AG20443 (cell line): ENCODE measurements at regions not wholly inside any gene's neighbourhood (a gene's known extent, or its start where the extent isn't known, plus 50 kb on each side); places are given as distances from the start of the nearest gene placed in this dataset.

Experiments used
- DNase-seq: peaks from one replicate; pipeline ENCODE4 v3.0.0; 2012; ENCODE audit warnings: low spot score, mixed read lengths

DNA sequence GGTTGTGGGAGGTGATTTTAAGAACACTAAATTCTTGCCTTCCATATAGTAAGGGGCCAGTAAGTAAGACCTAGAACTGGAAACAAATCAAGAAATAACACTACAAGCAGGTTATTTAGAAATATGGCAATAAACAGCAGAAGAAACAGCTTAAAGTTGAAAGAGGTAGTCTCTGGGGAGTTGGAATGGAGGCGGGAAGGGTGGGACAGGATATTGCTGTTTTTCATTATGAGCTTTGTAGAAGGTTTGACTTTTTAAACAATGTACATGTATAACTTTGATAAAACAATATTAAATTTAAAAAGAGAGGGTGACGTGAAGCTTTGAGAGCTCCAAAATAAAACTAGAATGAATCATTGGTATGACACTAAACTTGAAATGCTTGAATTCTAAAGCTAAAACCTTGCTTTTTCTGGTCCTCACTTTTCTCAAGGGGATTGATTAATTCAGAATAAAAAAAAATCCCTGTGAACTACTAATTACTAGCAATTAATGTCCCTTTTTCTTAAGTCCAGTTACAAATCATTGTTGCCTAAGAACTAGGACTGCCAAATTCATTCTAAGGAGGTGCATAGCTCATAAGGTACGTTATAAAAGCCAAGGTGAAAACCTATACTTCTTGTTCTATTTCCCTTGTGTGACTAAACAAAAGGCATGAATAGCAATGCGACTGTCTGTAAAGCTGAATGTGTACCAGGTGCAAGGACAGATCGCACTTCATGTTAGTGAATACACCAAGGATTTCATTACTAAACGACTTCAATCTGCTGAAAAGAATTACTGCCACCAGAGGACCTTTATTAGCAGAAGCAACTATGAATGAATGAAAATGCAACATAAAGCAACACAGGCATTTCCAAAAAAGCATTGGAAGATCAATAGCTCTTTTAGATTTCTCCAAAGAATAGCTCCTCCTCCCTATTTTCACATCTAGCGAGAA lies 177.5 kb downstream of the RBM43 start:
- DNase-seq, result no peak

- no peak for DNase-seq
Observed at GRCh38 chr2:151078889-151079288, 182.8 kb downstream of the RBM43 start.

GRCh38 chr2:151071906-151072305 lies 189.8 kb downstream of the RBM43 start:
- DNase-seq, result no peak

- peak; percentile 50 for DNase-seq
Observed at GRCh38 chr2:151071382-151071781, 190.3 kb downstream of the RBM43 start.

DNA sequence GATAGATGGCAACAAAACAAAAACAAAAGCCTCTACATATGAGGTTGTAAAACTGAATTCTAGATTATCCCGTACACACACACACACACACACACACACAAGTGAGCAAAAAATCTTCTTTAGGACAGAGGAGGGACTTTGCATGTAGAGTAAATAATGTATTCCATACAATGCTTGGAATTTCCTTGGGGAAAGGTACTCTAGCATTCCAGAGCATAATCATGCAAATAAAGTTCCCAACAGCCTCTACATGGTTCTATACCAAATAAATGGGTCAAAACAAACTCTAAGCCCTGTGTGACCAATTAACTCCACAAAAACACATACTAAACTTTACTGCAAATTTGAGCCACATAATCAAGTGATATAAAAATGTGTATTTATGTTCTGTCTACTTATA lies 191.4 kb downstream of the RBM43 start:
- no peak for DNase-seq

DNA sequence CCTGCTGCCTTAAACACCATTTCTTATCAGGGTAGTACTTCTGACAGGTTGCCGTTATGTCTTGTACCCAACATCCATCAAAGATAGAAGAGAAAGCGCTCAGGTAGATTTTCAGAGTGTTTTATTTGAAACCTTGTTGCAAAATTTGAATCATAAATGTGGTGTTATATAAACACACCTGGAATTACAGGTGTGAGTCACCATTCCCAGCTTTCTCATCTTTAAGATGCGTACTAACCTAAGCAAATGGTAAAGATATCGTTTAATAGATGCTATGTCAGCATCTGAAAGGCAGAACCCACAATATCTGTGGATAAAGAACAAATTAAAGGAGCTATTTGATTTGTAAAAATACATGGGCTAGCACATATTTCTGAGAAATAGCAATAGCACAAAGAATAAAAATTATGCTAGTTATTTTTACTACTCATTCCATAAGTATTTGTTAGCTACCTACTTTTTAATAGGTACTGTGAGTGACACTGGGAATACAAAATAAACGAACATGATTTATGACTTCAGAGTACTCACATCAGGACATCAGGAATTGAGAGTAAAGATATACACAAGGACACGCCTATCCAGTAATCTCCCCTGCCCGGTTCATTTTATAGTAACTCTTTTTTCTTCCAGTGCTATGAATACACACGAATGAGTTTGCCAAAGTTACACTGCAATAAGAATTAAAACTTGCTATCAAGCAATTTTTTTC lies 193.8 kb downstream of the RBM43 start:
- no peak for DNase-seq

DNA sequence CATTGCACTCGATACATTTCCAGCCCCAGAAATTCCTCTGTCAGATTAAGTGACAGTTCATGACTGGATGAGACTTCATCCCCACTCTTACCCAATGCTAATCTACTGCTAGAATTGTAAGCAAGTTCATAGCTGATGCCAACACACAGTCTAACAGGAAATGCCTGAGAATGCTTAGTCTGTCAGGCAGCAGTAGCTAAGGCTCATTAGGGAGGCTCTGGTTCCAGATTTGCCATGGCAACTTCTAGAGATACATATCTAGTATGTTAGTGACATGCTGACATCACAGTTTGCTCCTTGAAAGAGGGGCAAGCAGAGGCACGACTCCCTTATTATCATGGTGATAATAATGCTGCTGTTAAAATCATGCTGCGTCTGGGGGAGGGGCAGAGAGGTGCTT lies 198.4 kb downstream of the RBM43 start:
- DNase-seq, result peak; percentile 79

GRCh38 chr2:151060287-151060686 lies 201.4 kb downstream of the RBM43 start:
- DNase-seq, result no peak

- peak; percentile 38 for DNase-seq
Observed at GRCh38 chr2:151056870-151057269, 204.8 kb downstream of the RBM43 start.

- DNase-seq, result peak; percentile 17
Observed at GRCh38 chr2:151053661-151053990, 208.0 kb downstream of the RBM43 start.

- no peak for DNase-seq
Observed at GRCh38 chr2:151052850-151053660, 208.6 kb downstream of the RBM43 start.

DNA sequence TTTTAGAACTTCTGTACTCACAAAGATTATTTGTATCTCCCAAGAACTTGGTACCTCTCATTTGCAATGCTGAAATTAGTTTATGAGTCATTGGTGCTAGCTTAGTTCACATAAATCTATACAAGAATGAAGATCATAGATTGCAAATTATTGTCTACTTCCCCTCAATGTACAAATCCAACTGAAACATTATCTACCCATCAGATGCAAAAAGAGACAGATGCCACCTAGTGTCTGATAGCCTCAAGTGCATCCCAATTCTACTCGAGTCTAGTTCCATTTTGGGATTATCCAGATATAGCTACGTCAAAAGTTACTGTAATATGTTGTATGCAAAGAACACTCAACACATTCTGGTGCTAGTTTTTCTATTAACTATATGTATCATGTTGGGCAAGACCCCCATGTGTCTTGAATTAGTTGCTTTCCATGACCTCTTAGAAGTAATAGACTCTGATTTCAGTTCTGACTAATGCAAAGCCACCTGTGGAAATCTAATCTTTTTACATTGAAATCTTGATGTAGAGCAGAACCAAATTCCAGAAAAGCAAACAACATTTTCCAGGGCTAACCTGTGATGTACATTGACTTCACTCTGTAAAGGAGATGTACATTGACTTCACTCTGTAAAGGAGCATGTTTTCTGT lies 210.0 kb downstream of the RBM43 start:
- DNase-seq, result peak; percentile 40

GRCh38 chr2:151049746-151050145 lies 211.9 kb downstream of the RBM43 start:
- DNase-seq, result no peak

GRCh38 chr2:151048331-151049054 lies 213.2 kb downstream of the RBM43 start:
- DNase-seq, result no peak

DNA sequence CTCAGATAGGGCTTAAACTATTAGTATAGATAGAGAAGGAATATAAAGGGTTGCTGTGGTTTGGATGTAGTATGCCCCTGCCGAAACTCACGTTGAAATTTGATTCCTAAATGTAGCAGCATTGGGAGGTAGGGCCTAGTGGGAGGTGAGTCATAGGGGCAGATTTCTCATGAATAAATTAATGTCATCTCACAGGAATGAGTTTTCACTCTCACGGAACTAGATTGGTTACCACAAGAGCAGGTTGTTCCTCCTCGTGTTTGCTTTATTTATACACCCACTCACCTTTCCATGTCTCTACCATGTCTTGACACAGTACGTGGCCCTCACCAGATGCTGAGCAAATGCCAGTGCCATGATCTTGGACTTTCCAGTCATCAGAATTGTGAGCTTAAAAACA lies 218.2 kb downstream of the RBM43 start:
- no peak for DNase-seq

GRCh38 chr2:151042964-151043363 lies 218.7 kb downstream of the RBM43 start:
- no peak for DNase-seq

DNA sequence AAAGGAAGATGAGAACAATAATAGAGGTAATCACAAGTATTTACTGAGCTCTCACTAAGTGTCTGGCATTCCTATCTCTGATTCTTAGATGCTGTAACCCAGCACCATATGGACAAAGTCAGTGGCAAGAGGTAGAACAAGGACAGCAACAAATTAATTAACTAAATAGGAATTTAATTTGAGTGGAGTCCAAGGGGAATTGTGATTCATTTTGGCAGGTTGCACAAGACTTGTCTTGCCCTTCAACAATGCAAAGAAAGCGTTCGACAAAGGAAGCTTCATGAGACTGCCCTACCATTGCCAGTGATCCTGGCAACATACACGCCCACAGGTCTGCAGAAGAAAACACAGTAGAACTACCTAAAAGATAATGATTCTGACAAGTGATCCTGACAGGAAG lies 221.6 kb downstream of the RBM43 start:
- DNase-seq, result peak; percentile 19

- DNase-seq, result no peak
Observed at GRCh38 chr2:151038516-151038915, 223.1 kb downstream of the RBM43 start.

DNA sequence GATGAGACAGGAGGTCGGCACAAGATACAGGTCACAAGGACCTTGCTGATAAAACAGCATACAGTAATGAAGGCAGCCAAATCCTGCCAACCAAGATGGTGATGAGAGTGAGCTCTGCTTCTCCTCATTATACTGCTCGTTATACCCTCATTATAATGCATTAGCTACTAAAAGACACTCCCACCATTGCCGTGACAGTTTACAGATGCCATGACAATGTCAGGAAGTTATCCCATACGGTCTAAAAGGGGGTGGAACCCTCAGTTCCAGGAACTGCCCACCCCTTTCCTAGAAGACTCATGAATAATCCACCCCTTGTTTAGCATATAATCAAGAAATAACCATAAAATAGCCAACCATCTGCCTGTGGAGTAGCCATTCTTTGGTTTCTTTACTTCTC lies 224.2 kb downstream of the RBM43 start:
- DNase-seq, result no peak

DNA sequence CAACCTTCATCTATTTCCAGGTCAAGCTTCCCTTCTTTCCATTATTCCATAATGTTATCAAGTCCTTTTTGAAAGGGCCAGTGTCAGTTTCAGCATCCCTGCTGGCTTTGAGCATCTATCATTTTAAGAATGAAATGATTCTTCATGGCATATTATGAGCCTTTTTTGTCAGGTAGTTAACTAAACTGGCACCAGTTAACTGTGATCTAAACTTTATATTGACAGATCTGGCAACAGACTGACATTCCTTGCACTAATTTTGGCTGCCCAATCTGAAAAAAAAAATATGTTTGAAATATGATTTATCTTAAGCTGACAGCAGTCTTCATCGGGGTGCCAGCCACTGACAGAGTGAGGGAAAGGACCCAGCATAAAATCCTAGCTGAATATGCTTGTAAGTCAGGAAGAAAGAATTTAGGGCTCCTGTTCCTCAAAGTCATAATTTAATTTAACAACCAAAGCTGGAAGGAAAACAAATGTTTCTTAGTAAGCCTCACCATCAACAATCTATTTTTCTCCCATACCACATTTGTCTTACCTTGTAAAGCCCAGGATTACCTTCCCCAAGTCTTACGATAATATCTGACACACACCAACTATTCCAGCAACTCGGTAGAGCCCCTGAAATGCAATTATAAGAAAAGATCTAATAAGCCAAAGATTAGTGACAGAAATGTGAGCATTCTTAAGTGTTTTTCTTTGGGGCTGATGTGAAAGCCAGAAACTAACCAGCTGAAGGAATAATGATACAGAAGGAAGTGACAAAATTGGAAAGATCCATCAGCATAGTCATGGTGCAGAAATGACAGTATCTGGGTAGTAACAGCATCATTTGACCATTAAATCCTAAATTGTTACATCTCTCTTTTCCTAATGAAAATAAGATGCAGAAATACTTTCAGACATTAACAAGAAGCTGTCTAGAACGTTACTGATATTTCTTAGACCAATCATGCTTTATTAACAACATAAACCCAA lies 228.1 kb downstream of the RBM43 start:
- DNase-seq, result no peak
